ENCODE measurements at regions not wholly inside any gene's neighbourhood (a gene's known extent, or its start where the extent isn't known, plus 50 kb on each side); places are given as distances from the start of the nearest gene placed in this dataset.

DNA sequence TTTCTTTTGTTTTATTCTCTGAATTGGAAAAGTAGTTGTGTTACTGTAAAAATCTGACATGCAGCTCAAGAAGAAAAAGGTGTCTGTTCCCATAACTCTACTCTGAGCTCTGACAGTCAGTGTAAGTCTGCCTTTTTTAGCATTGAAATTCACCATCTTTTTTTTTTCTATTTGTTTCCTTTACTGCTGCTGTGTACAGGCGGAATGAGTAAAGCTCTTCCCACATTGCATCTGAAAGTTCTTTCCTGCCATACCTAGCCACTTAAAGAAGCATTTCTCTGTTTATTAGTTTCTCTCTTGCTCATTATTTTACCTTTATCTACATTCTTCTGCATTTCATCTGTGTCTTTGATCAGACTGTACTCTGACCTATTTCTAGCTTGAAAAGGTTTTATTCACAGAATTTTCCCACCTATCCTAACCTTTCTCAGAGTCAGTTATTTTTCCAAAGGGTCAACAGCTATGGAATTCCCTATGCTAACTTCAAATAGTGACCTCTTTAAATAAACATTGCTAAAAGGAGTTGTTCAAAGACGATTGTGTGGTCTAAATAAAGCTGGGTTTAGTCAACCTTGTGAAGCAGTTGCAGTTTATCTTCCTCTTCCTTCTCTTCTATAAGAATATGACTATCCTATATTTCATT lies 1303.1 kb upstream of the ZEB2 start:
- no peak overlapping the region for H3K27ac ChIP-seq
- TF ChIP-seq, protein P1, sequence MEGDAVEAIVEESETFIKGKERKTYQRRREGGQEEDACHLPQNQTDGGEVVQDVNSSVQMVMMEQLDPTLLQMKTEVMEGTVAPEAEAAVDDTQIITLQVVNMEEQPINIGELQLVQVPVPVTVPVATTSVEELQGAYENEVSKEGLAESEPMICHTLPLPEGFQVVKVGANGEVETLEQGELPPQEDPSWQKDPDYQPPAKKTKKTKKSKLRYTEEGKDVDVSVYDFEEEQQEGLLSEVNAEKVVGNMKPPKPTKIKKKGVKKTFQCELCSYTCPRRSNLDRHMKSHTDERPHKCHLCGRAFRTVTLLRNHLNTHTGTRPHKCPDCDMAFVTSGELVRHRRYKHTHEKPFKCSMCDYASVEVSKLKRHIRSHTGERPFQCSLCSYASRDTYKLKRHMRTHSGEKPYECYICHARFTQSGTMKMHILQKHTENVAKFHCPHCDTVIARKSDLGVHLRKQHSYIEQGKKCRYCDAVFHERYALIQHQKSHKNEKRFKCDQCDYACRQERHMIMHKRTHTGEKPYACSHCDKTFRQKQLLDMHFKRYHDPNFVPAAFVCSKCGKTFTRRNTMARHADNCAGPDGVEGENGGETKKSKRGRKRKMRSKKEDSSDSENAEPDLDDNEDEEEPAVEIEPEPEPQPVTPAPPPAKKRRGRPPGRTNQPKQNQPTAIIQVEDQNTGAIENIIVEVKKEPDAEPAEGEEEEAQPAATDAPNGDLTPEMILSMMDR (conservative IDR thresholded peaks at IDR 0.05; ENCODE audit: low read depth) = no peak
- ChIA-PET POLR2A (ENCODE audit: low non-redundant PET) (no interaction called here), CTCF (interaction anchor here (0.6 kb wide), 1 partner anchor 204 kb away, joined by 3 read pairs; no protein-coding TSS in a partner anchor)
- DNase-seq (ENCODE audit: low spot score) = no peak

DNA sequence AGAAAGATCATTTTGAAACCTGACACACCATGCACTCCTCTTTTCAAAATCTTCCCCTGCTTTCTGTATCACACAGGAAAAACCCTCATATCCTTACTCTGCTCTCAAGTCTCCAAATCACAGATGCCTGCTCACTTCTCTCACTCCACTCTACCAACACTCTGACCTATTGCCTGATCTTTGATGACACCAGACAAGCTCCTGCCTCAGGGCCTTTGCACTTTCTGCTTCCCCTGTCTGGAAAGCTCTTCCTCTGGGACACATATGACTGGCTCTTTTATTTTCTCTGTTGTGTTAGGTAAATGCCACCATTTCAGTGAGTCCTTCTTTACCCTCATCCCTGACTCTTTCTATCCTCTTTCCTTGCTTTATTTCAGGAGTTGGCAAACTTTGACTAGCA lies 1300.7 kb upstream of the ZEB2 start:
- TF ChIP-seq, protein P1 (conservative IDR thresholded peaks at IDR 0.05; ENCODE audit: low read depth) = no peak
- CTCF ChIA-PET = no interaction called here
- POLR2A ChIA-PET (ENCODE audit: low non-redundant PET) = no interaction called here
- H3K27ac ChIP-seq = no peak overlapping the region
- DNase-seq (ENCODE audit: low spot score) = no peak

DNA sequence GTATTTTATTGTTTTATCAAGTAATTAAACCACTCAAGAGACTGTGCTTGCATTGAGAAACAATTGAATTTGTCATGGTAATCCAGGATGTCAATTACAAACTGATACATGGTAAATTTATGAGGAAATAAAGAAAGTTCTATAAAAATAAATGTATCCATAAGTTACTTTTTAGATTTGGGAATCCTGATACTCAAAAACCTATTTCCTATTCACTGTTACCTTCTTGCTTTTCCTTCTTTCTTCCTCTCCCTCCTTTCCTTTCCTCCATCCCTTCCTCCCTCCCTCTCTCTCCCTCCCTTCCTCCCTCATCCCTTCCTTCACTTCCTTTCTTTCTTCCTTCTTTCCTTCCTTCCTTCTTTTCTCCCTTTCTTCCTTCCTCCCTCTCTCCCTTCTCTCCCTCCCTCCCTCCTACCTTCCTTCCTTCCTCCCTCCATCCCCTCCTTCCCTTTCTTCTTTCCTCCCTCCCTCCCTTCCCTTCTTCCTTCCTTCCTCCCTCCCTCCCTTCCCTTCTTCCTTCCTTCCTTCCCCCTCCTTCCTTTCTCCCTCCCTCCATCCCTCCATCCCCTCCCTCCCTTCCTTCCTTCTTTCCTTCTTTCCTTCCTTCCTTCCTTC lies 1299.1 kb upstream of the ZEB2 start:
- DNase-seq (ENCODE audit: low spot score) = no peak
- POLR2A ChIA-PET (ENCODE audit: low non-redundant PET) = no interaction called here
- CTCF ChIA-PET = no interaction called here
- TF ChIP-seq, protein P1 (conservative IDR thresholded peaks at IDR 0.05; ENCODE audit: low read depth) = no peak
- H3K27ac ChIP-seq = no peak overlapping the region

- TF ChIP-seq, protein P1 (conservative IDR thresholded peaks at IDR 0.05; ENCODE audit: low read depth) = no peak
- H3K27ac ChIP-seq = no peak overlapping the region
- POLR2A ChIA-PET (ENCODE audit: low non-redundant PET) = no interaction called here
- no peak for DNase-seq (ENCODE audit: low spot score)
- CTCF ChIA-PET = interaction anchor here (0.6 kb wide), 1 partner anchor 214 kb away, joined by 3 read pairs; no protein-coding TSS in a partner anchor
These were observed 1296.0 kb upstream of the ZEB2 start for GRCh38 chr2:145815933-145816332.

GRCh38 chr2:145813481-145813880 lies 1293.6 kb upstream of the ZEB2 start:
- ChIA-PET CTCF (interaction anchor here (0.6 kb wide), 1 partner anchor 811 kb away, joined by 3 read pairs; no protein-coding TSS in a partner anchor), POLR2A (ENCODE audit: low non-redundant PET) (no interaction called here)
- TF ChIP-seq, protein P1 (conservative IDR thresholded peaks at IDR 0.05; ENCODE audit: low read depth) = no peak
- H3K27ac ChIP-seq = no peak overlapping the region
- no peak for DNase-seq (ENCODE audit: low spot score)

DNA sequence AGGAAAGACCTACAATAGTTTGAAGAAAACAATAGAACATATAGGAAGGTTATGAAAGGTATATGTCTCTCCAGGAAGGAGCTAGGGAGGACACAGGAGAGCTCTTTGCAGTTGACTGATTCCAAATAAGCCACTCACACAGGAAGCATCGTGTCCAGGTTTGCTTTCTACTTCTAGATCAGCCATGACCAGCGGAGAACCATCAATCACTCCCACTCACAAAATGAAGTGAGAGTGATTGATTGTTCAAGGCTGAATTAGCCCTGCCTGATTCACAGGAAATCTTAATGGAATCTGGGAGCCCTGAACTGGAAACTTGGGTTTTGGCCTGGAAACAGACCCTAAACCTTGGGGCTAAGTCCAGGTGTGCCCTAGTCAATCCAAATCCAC lies 1292.2 kb upstream of the ZEB2 start:
- ChIA-PET POLR2A (ENCODE audit: low non-redundant PET) (no interaction called here), CTCF (no interaction called here)
- no peak for DNase-seq (ENCODE audit: low spot score)
- TF ChIP-seq, protein P1 (conservative IDR thresholded peaks at IDR 0.05; ENCODE audit: low read depth) = no peak
- H3K27ac ChIP-seq = no peak overlapping the region
